KBM-7 (cell line): ENCODE measurements at regions not wholly inside any gene's neighbourhood (a gene's known extent, or its start where the extent isn't known, plus 50 kb on each side); places are given as distances from the start of the nearest gene placed in this dataset.
A peak's percentile ranks its signal among the peaks of the same experiment; 100 is the strongest.
"Not testable (repeated sequence)": the region's sequence is repeated elsewhere in the genome, so short reads cannot be mapped to it uniquely, and the experiment has no call there.

ENCODE experiments used
- DNase-seq: peaks from one replicate; pipeline ENCODE4 v3.0.0-alpha.2; 2015
- in situ Hi-C: fragments of 300-500 bp; cut with MboI; formaldehyde crosslinking; loops from 2 replicates; pipeline ENCODE4 v1.14.3; 2020; ENCODE audit warnings: low sequenced_read_pairs, low pct_unique_long_range_greater_than_20kb, mixed read lengths

DNA sequence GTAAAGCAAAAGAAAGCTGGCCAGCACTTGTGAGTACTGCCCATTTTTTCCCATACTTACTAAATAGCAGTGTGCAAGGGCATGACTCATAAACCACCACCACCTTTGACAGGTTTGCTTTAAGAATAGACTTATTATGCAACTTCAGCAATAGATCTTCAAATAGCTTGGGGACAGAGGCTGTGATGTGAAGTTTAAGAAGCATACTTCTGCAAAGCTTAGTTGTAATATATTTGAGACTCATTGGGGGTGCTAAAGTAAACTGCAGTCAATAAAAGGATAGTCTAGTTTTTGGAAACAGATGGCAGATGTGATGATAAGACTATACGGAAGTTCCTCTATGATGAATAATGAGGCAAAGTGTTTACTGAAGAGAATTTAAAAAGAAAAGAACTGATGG lies 210.0 kb downstream of the PLA2G4A start:
- DNase-seq = peak; percentile 69
- in situ Hi-C loops = no loop called here

DNA sequence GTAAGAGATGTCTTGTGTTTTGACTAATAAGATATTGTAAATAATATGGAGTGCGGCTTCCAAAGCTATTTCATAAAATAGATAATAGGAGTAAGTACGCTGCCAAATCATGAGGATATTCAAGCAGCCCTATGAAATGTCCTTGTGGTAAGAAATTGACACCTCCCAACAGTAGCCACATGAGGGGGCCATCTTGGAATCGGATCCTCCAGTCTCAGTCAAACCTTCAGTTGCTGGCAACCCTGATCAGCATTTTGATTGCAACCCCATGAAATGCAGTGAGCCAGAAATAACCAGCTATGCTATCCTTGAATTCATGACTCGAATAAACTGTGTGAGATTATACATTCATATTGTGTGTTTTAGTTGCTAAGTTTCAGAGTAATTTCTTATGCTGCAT lies 212.4 kb downstream of the PLA2G4A start:
- in situ Hi-C loops = no loop called here
- DNase-seq = no peak

DNA sequence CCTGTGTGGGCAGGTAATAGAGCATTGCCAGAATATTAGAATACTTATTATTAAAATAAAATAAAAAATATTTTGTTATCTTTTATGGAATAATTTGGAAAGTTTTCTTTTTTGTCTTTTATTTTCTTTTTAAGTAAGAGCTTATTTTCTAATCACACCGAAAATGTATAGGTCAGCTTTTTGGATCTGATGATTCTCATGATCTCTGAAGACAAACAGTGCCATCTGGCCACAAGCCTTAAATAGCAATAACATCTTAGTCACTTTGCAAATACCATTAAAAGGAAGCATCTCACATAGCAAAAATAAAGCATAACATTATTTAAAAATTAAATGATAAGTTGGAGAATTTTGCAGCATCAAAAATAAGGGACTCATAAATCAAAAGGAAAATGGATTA lies 213.8 kb downstream of the PLA2G4A start:
- no peak for DNase-seq
- in situ Hi-C loops = no loop called here

DNA sequence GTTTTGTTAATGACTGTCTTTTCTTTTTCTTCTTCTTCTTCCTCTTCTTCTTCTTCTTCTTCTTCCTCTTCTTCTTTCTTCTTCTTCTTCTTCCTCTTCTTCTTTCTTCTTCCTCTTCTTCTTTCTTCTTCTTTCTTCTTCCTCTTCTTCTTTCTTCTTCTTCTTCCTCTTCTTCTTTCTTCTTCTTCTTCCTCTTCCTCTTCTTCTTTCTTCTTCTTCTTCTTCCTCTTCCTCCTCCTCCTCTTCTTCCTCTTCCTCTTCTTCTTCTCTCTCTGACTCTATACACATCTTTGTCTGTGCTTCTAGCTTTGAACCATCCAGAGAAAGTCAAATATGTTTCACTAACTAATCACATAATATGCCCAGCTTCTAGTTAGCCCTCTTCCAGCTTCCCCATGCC lies 214.7 kb downstream of the PLA2G4A start:
- in situ Hi-C loops, DNase-seq: not testable (repeated sequence)

DNA sequence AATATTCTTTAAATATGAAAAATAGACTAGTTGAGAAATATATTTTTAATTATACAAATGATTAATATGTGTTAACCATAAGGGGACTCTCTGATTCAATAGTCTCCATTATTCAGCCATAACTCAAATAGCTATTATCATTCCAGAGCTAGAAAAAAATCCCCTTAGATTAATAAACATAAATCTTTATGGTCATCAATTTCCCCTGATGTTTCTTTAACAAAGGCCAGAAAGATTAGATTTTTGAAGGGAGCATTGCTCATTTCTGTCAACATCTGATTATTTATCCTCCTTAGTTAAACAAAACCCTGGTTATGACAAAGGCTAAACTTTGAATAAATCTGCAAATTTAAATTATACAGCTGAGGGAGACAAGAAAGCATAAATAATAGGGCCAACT lies 215.7 kb downstream of the PLA2G4A start:
- DNase-seq = no peak
- in situ Hi-C loops = no loop called here

DNA sequence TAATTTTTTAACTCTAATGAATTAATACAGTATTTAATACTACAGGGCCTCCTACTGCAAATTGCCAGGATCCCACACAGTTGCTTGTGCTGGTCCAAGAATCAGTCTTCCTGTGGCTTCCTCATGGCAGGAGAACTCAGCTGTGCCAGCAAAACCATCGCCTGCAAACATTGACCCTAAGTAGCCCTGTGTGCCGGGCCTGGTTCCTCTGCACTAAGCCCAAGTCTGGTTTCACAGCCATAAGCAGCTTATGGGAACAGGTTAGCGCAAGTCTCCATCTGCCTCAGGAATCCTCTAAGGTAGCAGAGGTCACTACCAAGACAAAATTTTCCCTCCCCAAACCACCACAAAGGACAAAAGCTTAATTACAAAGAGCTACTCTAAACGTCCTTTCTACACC lies 216.6 kb downstream of the PLA2G4A start:
- no peak for DNase-seq
- in situ Hi-C loops = no loop called here

DNA sequence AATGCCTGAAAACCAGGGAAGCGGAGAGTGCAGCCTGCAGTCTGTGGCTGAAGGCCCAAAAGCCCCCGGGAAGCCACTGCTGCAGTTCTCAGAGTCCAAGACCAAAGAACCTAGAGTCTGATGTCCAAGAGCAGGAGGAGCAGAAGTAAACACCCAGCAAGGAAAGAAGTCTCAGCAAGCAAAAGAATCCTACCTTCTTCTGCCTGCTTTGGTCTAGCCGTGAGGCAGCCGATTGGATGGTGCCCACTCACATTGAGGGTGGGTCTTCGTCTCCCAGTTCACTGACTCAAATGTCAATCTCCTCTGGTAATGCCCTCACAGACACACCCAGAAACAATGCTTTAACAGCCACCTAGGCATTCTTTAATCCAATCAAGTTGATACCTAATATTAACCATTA lies 217.5 kb downstream of the PLA2G4A start:
- in situ Hi-C loops = no loop called here
- DNase-seq = no peak

DNA sequence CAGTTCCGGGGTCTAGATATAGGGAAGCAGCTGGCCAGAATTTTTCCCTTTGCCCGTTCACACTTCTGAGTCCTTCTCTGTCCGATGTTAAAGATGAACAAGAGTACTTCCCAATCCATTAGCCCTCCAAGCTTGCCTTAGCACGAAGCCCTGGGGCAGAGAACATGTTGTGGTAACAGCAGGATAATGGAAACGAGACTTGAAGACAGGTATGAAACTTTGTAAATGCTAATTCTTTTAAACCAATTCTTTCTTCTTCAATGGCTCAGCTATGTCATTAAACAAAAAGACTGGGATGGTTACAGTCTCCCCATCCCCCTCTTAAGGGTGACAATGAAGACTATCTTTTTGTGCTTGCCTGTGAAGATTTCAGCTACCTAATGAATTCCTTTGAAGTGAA lies 218.5 kb downstream of the PLA2G4A start:
- no peak for DNase-seq
- in situ Hi-C loops = no loop called here

DNA sequence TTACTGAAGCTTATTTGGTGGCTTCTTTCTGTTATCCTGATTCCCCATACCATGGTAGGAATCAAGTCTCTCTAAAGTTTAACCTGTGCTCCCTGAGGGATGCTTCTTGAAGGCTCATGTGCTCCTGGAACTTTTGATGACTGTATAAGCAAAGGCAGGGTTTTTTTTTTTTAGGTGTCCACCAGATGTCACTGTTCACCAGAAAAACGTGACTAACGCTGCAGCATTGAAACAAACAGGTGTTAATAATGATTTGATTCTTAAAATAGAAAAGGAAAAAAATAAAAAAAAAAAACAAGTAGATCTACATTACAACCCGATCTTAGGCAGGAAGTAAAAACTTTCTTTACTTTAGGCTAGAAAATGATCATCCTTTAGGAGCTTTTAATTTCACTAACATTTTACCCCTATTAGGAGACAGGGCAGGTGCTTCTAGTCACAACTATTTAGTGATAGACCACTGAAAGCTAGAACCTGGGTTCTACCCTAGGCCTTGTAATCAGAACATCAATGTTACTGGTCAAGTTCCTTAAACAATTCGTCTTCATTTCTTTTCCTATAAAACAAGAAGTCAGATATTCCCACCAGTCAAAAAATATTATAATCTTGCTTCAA lies 223.0 kb downstream of the PLA2G4A start:
- peak; percentile 58 for DNase-seq
- in situ Hi-C loops = no loop called here

DNA sequence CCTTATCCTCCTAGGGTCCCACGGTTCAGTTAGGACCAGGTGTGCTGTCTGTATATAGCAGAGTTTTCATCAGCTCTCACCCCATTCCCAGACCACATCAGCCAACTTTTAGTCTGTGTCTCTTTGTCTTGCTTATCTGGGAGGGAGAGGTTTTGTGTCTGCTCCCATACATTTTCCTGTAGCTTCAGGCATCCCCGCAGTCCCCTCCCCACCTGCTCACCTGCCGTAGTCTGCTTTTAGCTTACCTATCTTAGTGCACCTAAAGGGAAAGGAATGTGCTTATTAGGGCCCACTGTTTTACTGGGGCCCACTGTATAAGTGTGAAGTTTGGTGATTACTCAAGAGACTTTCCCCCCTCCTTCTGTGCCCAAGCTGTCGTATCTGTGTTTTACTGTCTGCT lies 225.1 kb downstream of the PLA2G4A start:
- DNase-seq = no peak
- in situ Hi-C loops = no loop called here

DNA sequence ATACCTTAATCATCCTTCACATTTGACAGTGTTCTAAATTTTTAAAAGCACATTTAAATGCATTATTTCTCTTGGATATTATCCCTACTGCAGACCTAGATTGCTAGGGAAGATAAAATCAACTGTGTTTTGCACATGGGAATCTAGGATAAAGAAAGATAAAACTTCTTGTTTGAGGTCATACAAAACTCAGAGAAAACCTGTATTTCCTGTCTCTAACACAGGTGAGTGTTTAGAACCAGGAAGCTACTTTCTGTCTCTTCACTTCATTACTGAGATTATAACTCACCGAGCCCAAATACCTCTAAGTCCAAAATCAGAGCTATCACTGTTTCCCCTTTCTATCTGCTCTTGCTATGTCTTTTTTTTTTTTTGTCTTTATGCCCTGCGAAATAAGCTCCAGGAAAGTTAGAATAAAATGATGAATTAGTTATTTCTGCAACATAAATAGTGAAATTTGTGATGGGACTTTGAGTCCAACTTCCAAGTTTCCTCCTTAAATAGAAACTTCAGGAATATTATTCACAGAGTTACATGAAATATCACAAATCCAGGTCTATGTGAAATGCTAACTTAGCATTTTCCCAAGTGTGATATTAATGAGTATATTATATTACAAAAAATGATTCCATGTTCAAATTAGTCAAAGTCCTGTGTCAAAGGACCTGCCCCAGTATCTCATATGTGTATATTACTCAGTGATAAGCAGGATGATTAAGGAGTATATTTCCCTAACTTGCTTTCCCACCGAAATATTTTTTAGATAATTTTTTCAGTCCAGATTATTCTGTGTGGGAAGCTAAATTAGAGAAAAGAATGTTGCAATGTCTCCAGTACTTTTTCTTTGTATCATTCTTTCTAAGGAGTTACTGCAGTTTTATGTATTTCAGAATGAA lies 226.4 kb downstream of the PLA2G4A start:
- DNase-seq = no peak

DNA sequence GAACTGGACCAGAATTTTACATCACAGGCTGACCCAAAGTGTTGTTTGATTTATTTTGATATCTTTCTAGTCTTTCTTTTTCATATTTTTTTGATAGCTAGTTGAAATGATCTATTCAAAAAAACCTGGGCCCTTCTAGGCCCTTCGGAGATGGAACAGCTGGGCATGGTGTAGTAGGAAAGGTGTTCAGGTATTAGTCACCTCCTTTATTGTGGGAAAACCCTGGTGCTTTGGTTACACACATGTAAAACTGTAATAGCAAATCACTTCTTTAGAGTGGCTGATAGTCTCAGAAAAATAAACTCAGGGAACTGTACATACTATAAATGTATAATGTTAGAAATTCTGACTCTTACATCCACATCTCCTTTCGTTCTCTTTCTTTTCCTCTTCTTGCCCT lies 234.5 kb downstream of the PLA2G4A start:
- no peak for DNase-seq
- in situ Hi-C loops = no loop called here

More for the DNA sequence above, 226.4 kb downstream of the PLA2G4A start:
- in situ Hi-C loops = no loop called here

DNA sequence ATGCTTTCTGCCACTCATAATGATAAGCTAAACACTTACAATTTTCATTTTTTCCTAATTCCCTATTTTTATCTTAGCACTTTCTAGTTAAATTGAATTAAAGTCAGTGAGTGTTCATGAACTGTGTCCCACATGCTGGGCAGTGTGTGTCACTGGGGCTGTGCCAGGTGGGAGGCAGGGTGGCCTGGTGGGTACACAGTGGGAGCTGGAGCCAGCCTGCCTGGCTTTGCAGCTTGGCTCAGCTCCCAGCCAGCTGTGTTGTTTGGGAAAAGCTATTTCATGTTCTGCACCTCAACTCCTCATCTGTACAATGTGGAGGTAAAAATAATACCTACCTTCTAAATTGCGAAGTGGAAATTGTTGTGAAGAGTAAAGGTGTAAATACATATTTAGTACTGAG lies 238.4 kb downstream of the PLA2G4A start:
- no peak for DNase-seq
- in situ Hi-C loops = no loop called here

DNA sequence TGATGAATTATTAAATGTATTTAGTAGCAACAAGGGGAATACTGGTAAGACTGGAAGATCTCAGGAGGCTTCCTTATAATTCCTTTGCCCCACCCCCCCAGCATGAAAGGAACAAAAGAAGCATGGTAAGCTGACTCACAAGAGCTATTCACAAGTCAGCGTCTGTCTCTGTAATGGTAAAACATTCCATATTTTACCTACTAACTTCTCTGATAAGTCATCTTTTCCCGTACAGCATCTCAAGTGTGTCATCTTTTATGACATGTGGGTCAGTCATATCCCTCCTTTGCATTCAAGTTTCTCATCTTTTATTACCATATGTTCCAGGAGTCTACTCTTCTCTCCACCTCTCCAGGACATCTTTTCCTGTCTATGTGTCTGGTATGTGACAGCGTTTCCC lies 241.3 kb downstream of the PLA2G4A start:
- DNase-seq = no peak
- in situ Hi-C loops = no loop called here

DNA sequence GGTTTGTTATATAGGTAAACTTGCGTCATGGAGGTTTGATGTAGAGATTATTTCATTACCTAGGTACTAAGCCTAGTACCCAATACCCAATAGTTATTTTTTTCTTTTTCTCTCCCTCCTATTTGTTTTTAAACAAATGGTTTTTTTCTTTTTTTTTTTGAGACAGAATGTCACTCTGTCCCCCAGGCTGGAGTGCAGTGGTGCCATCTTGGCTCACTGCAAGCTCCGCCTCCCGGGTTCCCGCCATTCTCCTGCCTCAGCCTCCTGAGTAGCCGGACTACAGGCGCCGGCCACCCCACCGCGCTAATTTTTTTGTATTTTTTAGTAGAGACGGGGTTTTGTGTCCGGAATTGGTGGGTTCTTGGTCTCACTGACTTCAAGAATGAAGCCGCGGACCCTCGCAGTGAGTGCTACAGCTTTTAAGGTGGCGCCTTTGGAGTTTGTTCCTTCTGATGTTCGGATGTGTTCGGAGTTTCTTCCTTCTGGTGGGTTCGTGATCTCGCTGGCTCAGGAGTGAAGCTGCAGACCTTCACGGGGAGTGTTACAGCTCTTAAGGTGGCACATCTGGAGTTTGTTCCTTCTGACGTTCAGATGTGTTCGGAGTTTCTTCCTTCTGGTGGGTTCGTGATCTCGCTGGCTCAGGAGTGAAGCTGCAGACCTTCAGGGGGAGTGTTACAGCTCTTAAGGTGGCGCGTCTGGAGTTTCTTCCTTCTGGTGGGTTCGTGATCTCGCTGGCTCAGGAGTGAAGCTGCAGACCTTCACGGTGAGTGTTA lies 243.7 kb downstream of the PLA2G4A start:
- DNase-seq, in situ Hi-C loops: not testable (repeated sequence)

DNA sequence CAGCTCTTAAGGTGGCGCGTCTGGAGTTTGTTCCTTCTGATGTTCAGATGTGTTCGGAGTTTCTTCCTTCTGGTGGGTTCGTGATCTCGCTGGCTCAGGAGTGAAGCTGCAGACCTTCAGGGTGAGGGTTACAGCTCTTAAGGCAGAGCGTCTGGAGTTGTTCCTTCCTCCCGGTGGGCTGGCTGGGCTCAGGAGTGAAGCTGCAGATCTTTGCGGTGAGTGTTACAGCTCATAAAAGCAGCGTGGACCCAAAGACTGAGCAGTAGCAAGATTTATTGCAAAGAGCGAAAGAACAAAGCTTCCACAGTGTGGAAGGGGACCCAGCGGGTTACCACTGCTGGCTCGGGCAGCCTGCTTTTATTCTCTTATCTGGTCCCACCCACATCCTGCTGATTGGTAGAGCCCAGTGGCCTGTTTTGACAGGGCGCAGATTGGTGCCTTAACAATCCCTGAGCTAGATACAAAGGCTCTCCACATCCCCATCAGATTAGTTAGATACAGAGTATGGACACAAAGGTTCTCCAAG lies 244.3 kb downstream of the PLA2G4A start:
- in situ Hi-C loops, DNase-seq: not testable (repeated sequence)

DNA sequence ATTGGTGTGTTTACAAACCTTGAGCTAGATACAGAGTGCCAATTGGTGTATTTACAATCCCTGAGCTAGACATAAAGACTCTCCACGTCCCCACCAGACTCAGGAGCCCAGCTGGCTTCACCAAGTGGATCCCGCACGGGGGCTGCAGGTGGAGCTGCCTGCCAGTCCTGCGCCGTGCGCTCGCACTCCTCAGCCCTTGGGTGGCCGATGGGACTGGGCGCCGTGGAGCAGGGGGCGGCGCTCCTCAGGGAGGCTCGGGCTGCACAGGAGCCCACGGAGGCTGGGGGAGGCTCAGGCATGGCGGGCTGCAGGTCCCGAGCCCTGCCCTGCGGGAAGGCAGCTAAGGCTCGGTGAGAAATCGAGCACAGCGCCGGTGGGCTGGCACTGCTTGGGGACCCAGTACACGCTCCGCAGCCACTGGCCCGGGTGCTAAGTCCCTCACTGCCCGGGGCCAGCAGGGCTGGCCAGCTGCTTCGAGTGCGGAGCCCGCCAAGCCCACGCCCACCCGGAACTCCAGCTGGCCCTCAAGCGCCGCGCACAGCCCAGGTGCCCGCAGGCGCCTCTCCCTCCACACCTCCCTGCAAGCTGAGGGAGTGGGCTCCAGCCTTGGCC lies 245.0 kb downstream of the PLA2G4A start:
- in situ Hi-C loops, DNase-seq: not testable (repeated sequence)

DNA sequence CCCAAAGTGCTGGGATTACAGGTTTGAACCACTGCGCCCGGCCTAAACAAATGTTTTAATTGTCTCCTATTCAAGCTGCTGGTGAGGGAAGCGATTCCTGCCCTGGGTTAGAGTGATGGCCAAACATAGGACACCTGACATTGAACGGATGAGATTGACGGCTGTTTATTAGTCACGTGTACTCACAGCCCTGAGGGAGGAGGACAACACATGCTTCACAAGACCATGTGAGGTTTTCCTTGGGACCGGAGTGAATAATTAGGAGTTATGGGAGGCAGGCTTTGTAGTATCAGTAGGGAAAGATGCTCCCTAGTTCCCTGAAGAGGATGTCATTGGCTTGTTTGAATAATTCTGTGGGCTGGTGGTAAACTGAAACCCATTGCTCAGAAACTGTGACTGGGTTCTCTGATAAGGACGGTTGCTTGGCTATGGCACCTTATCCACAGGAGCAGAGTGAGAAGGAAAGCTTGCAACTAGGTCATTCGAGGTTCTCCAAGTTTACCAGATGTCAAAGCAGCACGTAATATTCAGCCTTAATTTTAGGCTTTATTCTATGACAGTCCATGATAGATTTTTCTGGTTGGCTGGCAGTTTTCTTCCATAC lies 245.8 kb downstream of the PLA2G4A start:
- in situ Hi-C loops = no loop called here
- no peak for DNase-seq

DNA sequence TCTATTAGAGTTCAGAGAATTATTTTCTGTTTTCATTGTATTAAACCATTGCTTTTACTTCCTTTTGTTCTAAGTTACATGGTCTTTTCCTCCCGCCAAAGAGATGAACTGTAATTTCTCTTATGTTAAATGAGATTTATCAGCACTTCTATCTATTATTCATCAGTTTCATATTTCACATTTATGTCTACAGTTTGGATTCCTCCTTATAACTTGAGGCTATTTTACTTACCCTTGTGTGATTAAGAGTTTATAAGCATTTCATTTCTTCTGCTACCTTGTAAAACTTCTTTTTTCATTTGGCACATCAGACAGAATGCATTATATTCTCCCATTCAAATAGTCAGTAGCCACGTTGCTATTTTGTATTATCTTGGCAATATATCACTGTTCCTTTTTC lies 248.2 kb downstream of the PLA2G4A start:
- in situ Hi-C loops = no loop called here
- DNase-seq = no peak
